Osteoblast (primary cell): ENCODE measurements at regions not wholly inside any gene's neighbourhood (a gene's known extent, or its start where the extent isn't known, plus 50 kb on each side); places are given as distances from the start of the nearest gene placed in this dataset.
A peak's percentile ranks its signal among the peaks of the same experiment; 100 is the strongest.
"Not testable (repeated sequence)": the region's sequence is repeated elsewhere in the genome, so short reads cannot be mapped to it uniquely, and the experiment has no call there.

ENCODE experiments used
- DNase-seq: peaks from one replicate; pipeline ENCODE4 v3.0.0; 2011; ENCODE audit warnings: low spot score, mixed read lengths; ENCODE audit not compliant: insufficient read length; ENCODE audit errors: missing footprints
- H2AFZ ChIP-seq: 2 replicates; pipeline ENCODE4 v1.6.0; 2011; ENCODE audit warnings: mild to moderate bottlenecking, low read length
- H3K27ac ChIP-seq: 2 replicates; pipeline ENCODE4 v1.5.1; 2011; ENCODE audit warnings: mild to moderate bottlenecking, low read depth, low read length, moderate library complexity
- H3K27me3 ChIP-seq: 2 replicates; pipeline ENCODE4 v1.6.0; 2012; ENCODE audit warnings: mild to moderate bottlenecking, control low read depth, inconsistent platforms, low read length, moderate library complexity; ENCODE audit not compliant: insufficient read depth
- H3K36me3 ChIP-seq: 2 replicates; pipeline ENCODE4 v1.5.1; 2011; ENCODE audit warnings: mild to moderate bottlenecking, low read length, control low read depth, moderate library complexity; ENCODE audit not compliant: insufficient read depth
- H3K4me1 ChIP-seq: 2 replicates; pipeline ENCODE4 v1.5.1; 2011; ENCODE audit warnings: mild to moderate bottlenecking, low read length, control low read depth, moderate library complexity; ENCODE audit not compliant: insufficient read depth
- H3K4me2 ChIP-seq: 2 replicates; pipeline ENCODE4 v1.6.0; 2011; ENCODE audit warnings: mild to moderate bottlenecking, low read length; ENCODE audit not compliant: insufficient read depth
- H3K4me3 ChIP-seq: fragments of 200-600 bp; sonication (generic); 3 replicates; pipeline ENCODE4 v1.5.1; 2012; ENCODE audit warnings: mild to moderate bottlenecking, low read length, inconsistent platforms; ENCODE audit not compliant: insufficient read depth
- H3K79me2 ChIP-seq: 2 replicates; pipeline ENCODE4 v1.6.0; 2012; ENCODE audit warnings: mild to moderate bottlenecking, low read length, control low read depth, inconsistent platforms; ENCODE audit not compliant: insufficient read depth
- H3K9me3 ChIP-seq: 2 replicates; pipeline ENCODE4 v1.5.1; 2011; ENCODE audit warnings: low read depth, low read length, control low read depth
- H4K20me1 ChIP-seq: 2 replicates; pipeline ENCODE4 v1.6.0; 2012; ENCODE audit warnings: mild to moderate bottlenecking, low read length, control low read depth; ENCODE audit not compliant: insufficient read depth
- CTCF ChIP-seq: IDR thresholded peaks from 2 replicates; pipeline ENCODE4 v1.5.1; 2011; ENCODE audit warnings: mild to moderate bottlenecking, low read depth, low read length, moderate library complexity; ENCODE audit errors: extremely low read depth

GRCh38 chr15:70516408-70517193 is 246.8 kb downstream of the UACA start:
- no peak overlapping the region for H2AFZ ChIP-seq
- peaks cover 43% of the 10 kb centered on the region for H3K27me3 ChIP-seq

GRCh38 chr15:70514251-70514650 is 249.1 kb downstream of the UACA start:
- DNase-seq: no peak
- TF ChIP-seq CTCF: no peak
- no peaks in the 10 kb centered on the region for H3K79me2 ChIP-seq
- H4K20me1 ChIP-seq: no peaks in the 10 kb centered on the region
- no peak overlapping the region for H2AFZ ChIP-seq
- H3K27ac ChIP-seq: no peak overlapping the region
- H3K4me2 ChIP-seq: no peak overlapping the region
- no peaks in the 10 kb centered on the region for H3K36me3 ChIP-seq
- peaks cover 21% of the 10 kb centered on the region for H3K27me3 ChIP-seq
- H3K9me3 ChIP-seq: peaks cover 3% of the 10 kb centered on the region
- H3K4me3 ChIP-seq: no peak overlapping the region
- H3K4me1 ChIP-seq: peaks cover 4% of the 10 kb centered on the region

More at GRCh38 chr15:70516408-70517193, 246.8 kb downstream of the UACA start:
- Histone ChIP-seq H3K4me3 (no peak overlapping the region), H4K20me1 (no peaks in the 10 kb centered on the region), H3K4me1 (no peaks in the 10 kb centered on the region), H3K4me2 (no peak overlapping the region), H3K79me2 (no peaks in the 10 kb centered on the region), H3K36me3 (no peaks in the 10 kb centered on the region), H3K27ac (no peak overlapping the region), H3K9me3 (no peaks in the 10 kb centered on the region)
- no peak for DNase-seq
- TF ChIP-seq CTCF: no peak

- DNase-seq: no peak
- no peaks in the 10 kb centered on the region for H3K36me3 ChIP-seq
- H3K9me3 ChIP-seq: peaks cover 3% of the 10 kb centered on the region
- no peak overlapping the region for H3K27ac ChIP-seq
- peaks cover 17% of the 10 kb centered on the region for H3K27me3 ChIP-seq
- no peak overlapping the region for H2AFZ ChIP-seq
- H4K20me1 ChIP-seq: no peaks in the 10 kb centered on the region
- no peak for TF ChIP-seq CTCF
- H3K4me1 ChIP-seq: peaks cover 8% of the 10 kb centered on the region
- no peaks in the 10 kb centered on the region for H3K79me2 ChIP-seq
- no peak overlapping the region for H3K4me2 ChIP-seq
- H3K4me3 ChIP-seq: no peak overlapping the region
Observed at GRCh38 chr15:70513819-70514218, 249.5 kb downstream of the UACA start.

- Histone ChIP-seq H3K79me2 (no peaks in the 10 kb centered on the region), H3K9me3 (peaks cover 3% of the 10 kb centered on the region), H3K4me2 (no peak overlapping the region), H3K27ac (no peak overlapping the region), H3K36me3 (no peaks in the 10 kb centered on the region), H4K20me1 (no peaks in the 10 kb centered on the region), H3K4me1 (peaks cover 18% of the 10 kb centered on the region), H3K27me3 (peaks cover 11% of the 10 kb centered on the region), H3K4me3 (no peak overlapping the region), H2AFZ (no peak overlapping the region)
- peak; percentile 89 for TF ChIP-seq CTCF
- DNase-seq: peak; percentile 92
Observed at GRCh38 chr15:70512772-70513362, 250.5 kb downstream of the UACA start.

GRCh38 chr15:70511972-70512587 is 251.3 kb downstream of the UACA start:
- H4K20me1 ChIP-seq, H3K36me3 ChIP-seq, DNase-seq, H2AFZ ChIP-seq, H3K4me3 ChIP-seq, H3K27ac ChIP-seq, H3K4me2 ChIP-seq, H3K79me2 ChIP-seq, H3K9me3 ChIP-seq, H3K27me3 ChIP-seq: not testable (repeated sequence)
- H3K4me1 ChIP-seq: peaks cover 23% of the 10 kb centered on the region
